ENCODE measurements at regions not wholly inside any gene's neighbourhood (a gene's known extent, or its start where the extent isn't known, plus 50 kb on each side); places are given as distances from the start of the nearest gene placed in this dataset.

GRCh38 chr6:106805771-106806170 is 168.8 kb downstream of the CD24 start:
- Histone ChIP-seq H2BK120ac (ENCODE audit: low read depth, low read length) (no peak overlapping the region), H3K4me2 (ENCODE audit: insufficient read depth, low read length, poor library complexity, severe bottlenecking) (no peak overlapping the region), H3K27me3 (ENCODE audit: control insufficient read depth in 3 of 3, insufficient read depth in 3 of 3, low read depth in 1 of 3, low read length in 3 of 3) (no peaks in the 10 kb centered on the region), H4K91ac (ENCODE audit: low read depth, low read length, poor library complexity) (no peak overlapping the region), H2AK5ac (ENCODE audit: low read depth, low read length) (no peak overlapping the region), H2BK5ac (ENCODE audit: low read length) (no peak overlapping the region), H3K4ac (ENCODE audit: low read length) (no peak overlapping the region), H3K27ac (replicated peaks; ENCODE audit: low read length) (no peak overlapping the region), H3K79me1 (ENCODE audit: low read depth, low read length) (no peaks in the 10 kb centered on the region), H3K23ac (ENCODE audit: low read depth, low read length, poor library complexity) (no peak overlapping the region), H2BK12ac (ENCODE audit: low read length) (no peak overlapping the region), H2AFZ (ENCODE audit: low read length) (no peak overlapping the region), H3K36me3 (replicated peaks in 1 of 2; ENCODE audit: control insufficient read depth in 2 of 2, insufficient read depth in 2 of 2, low read length in 2 of 2) (peaks cover 0 to 1% of the 10 kb centered on the region in 2 donors), H3K9ac (ENCODE audit: low read depth, low read length, poor library complexity) (no peak overlapping the region), H3K14ac (ENCODE audit: low read length) (no peak overlapping the region), H3K4me3 (ENCODE audit: low read length in 2 of 2) (no peak overlapping the region), H2BK15ac (ENCODE audit: low read length) (no peak overlapping the region), H4K8ac (ENCODE audit: low read depth, low read length) (no peak overlapping the region), H3K4me1 (ENCODE audit: control insufficient read depth in 2 of 2, insufficient read depth in 1 of 2, low read depth in 1 of 2, low read length in 2 of 2) (peaks cover 7 to 14% of the 10 kb centered on the region in 2 donors), H3K9me3 (replicated peaks in 1 of 2; ENCODE audit: control insufficient read depth in 2 of 2, insufficient read depth in 1 of 2, low read depth in 1 of 2, low read length in 2 of 2) (peaks cover 4 to 6% of the 10 kb centered on the region in 2 donors), H3K18ac (ENCODE audit: low read length) (peak overlapping the region; percentile 36)
- no peak for DNase-seq (ENCODE audit: low spot score)
- no CpG with 5 or more reads among the region's 27 CpGs for WGBS, 2 donors (ENCODE audit: extremely low coverage in 2 of 2, insufficient read length in 2 of 2, insufficient replicate concordance in 1 of 2)

- Histone ChIP-seq H2BK15ac (ENCODE audit: low read length) (no peak overlapping the region), H3K27me3 (ENCODE audit: control insufficient read depth in 3 of 3, insufficient read depth in 3 of 3, low read depth in 1 of 3, low read length in 3 of 3) (no peaks in the 10 kb centered on the region), H2BK5ac (ENCODE audit: low read length) (no peak overlapping the region), H3K14ac (ENCODE audit: low read length) (no peak overlapping the region), H3K27ac (replicated peaks; ENCODE audit: low read length) (no peak overlapping the region), H2AK5ac (ENCODE audit: low read depth, low read length) (no peak overlapping the region), H3K4me2 (ENCODE audit: insufficient read depth, low read length, poor library complexity, severe bottlenecking) (no peak overlapping the region), H3K36me3 (replicated peaks in 1 of 2; ENCODE audit: control insufficient read depth in 2 of 2, insufficient read depth in 2 of 2, low read length in 2 of 2) (peaks cover 0 to 1% of the 10 kb centered on the region in 2 donors), H3K4me1 (ENCODE audit: control insufficient read depth in 2 of 2, insufficient read depth in 1 of 2, low read depth in 1 of 2, low read length in 2 of 2) (peaks cover 9 to 14% of the 10 kb centered on the region in 2 donors), H2BK12ac (ENCODE audit: low read length) (no peak overlapping the region), H3K18ac (ENCODE audit: low read length) (no peak overlapping the region), H4K91ac (ENCODE audit: low read depth, low read length, poor library complexity) (no peak overlapping the region), H3K4ac (ENCODE audit: low read length) (no peak overlapping the region), H3K79me1 (ENCODE audit: low read depth, low read length) (no peaks in the 10 kb centered on the region), H2AFZ (ENCODE audit: low read length) (peak overlapping the region; percentile 81), H3K9me3 (replicated peaks in 1 of 2; ENCODE audit: control insufficient read depth in 2 of 2, insufficient read depth in 1 of 2, low read depth in 1 of 2, low read length in 2 of 2) (peaks cover 4 to 6% of the 10 kb centered on the region in 2 donors), H3K9ac (ENCODE audit: low read depth, low read length, poor library complexity) (no peak overlapping the region), H3K4me3 (ENCODE audit: low read length in 2 of 2) (peak overlapping the region in 1 of 2 donors; percentile 27), H3K23ac (ENCODE audit: low read depth, low read length, poor library complexity) (no peak overlapping the region), H4K8ac (ENCODE audit: low read depth, low read length) (no peak overlapping the region), H2BK120ac (ENCODE audit: low read depth, low read length) (no peak overlapping the region)
- no peak for DNase-seq (ENCODE audit: low spot score)
- WGBS, 2 donors (ENCODE audit: extremely low coverage in 2 of 2, insufficient read length in 2 of 2, insufficient replicate concordance in 1 of 2) = no CpG with 5 or more reads among the region's 7 CpGs
These were observed 169.9 kb downstream of the CD24 start for GRCh38 chr6:106804346-106805335.

GRCh38 chr6:106803188-106803587 is 171.3 kb downstream of the CD24 start:
- H2BK120ac ChIP-seq (ENCODE audit: low read depth, low read length) = no peak overlapping the region
- no peak overlapping the region for H3K4me3 ChIP-seq (ENCODE audit: low read length in 2 of 2)
- H3K27ac ChIP-seq (replicated peaks; ENCODE audit: low read length) = no peak overlapping the region
- no peak overlapping the region for H4K8ac ChIP-seq (ENCODE audit: low read depth, low read length)
- H3K4me1 ChIP-seq (ENCODE audit: control insufficient read depth in 2 of 2, insufficient read depth in 1 of 2, low read depth in 1 of 2, low read length in 2 of 2) = peaks cover 13 to 14% of the 10 kb centered on the region in 2 donors
- no peak overlapping the region for H3K4me2 ChIP-seq (ENCODE audit: insufficient read depth, low read length, poor library complexity, severe bottlenecking)
- no peak overlapping the region for H3K14ac ChIP-seq (ENCODE audit: low read length)
- no peaks in the 10 kb centered on the region for H3K27me3 ChIP-seq (ENCODE audit: control insufficient read depth in 3 of 3, insufficient read depth in 3 of 3, low read depth in 1 of 3, low read length in 3 of 3)
- no peak for DNase-seq (ENCODE audit: low spot score)
- no peak overlapping the region for H3K18ac ChIP-seq (ENCODE audit: low read length)
- H2BK12ac ChIP-seq (ENCODE audit: low read length) = no peak overlapping the region
- H3K79me1 ChIP-seq (ENCODE audit: low read depth, low read length) = no peaks in the 10 kb centered on the region
- H3K36me3 ChIP-seq (replicated peaks in 1 of 2; ENCODE audit: control insufficient read depth in 2 of 2, insufficient read depth in 2 of 2, low read length in 2 of 2) = no peaks in the 10 kb centered on the region
- no peak overlapping the region for H3K9ac ChIP-seq (ENCODE audit: low read depth, low read length, poor library complexity)
- peaks cover 0 to 4% of the 10 kb centered on the region in 2 donors for H3K9me3 ChIP-seq (replicated peaks in 1 of 2; ENCODE audit: control insufficient read depth in 2 of 2, insufficient read depth in 1 of 2, low read depth in 1 of 2, low read length in 2 of 2)
- no peak overlapping the region for H2AK5ac ChIP-seq (ENCODE audit: low read depth, low read length)
- no peak overlapping the region for H3K4ac ChIP-seq (ENCODE audit: low read length)
- H2BK5ac ChIP-seq (ENCODE audit: low read length) = no peak overlapping the region
- no peak overlapping the region for H2BK15ac ChIP-seq (ENCODE audit: low read length)
- H4K91ac ChIP-seq (ENCODE audit: low read depth, low read length, poor library complexity) = no peak overlapping the region
- no CpG with 5 or more reads among the region's 1 CpG for WGBS, 2 donors (ENCODE audit: extremely low coverage in 2 of 2, insufficient read length in 2 of 2, insufficient replicate concordance in 1 of 2)
- no peak overlapping the region for H3K23ac ChIP-seq (ENCODE audit: low read depth, low read length, poor library complexity)
- no peak overlapping the region for H2AFZ ChIP-seq (ENCODE audit: low read length)

GRCh38 chr6:106802139-106802538 is 172.4 kb downstream of the CD24 start:
- no peaks in the 10 kb centered on the region for H3K36me3 ChIP-seq (replicated peaks in 1 of 2; ENCODE audit: control insufficient read depth in 2 of 2, insufficient read depth in 2 of 2, low read length in 2 of 2)
- H3K27me3 ChIP-seq (ENCODE audit: control insufficient read depth in 3 of 3, insufficient read depth in 3 of 3, low read depth in 1 of 3, low read length in 3 of 3) = peaks cover 0 to under 1% (median 0%) of the 10 kb centered on the region in 3 experiments
- no peak overlapping the region for H2BK120ac ChIP-seq (ENCODE audit: low read depth, low read length)
- no peak overlapping the region for H2AK5ac ChIP-seq (ENCODE audit: low read depth, low read length)
- no peaks in the 10 kb centered on the region for H3K79me1 ChIP-seq (ENCODE audit: low read depth, low read length)
- no peak overlapping the region for H3K23ac ChIP-seq (ENCODE audit: low read depth, low read length, poor library complexity)
- H2AFZ ChIP-seq (ENCODE audit: low read length) = peak overlapping the region; percentile 51
- no peak overlapping the region for H3K14ac ChIP-seq (ENCODE audit: low read length)
- no peak overlapping the region for H3K4ac ChIP-seq (ENCODE audit: low read length)
- no peak overlapping the region for H2BK5ac ChIP-seq (ENCODE audit: low read length)
- H3K9ac ChIP-seq (ENCODE audit: low read depth, low read length, poor library complexity) = no peak overlapping the region
- no peak overlapping the region for H3K27ac ChIP-seq (replicated peaks; ENCODE audit: low read length)
- H3K4me2 ChIP-seq (ENCODE audit: insufficient read depth, low read length, poor library complexity, severe bottlenecking) = no peak overlapping the region
- H4K91ac ChIP-seq (ENCODE audit: low read depth, low read length, poor library complexity) = no peak overlapping the region
- no peak overlapping the region for H2BK12ac ChIP-seq (ENCODE audit: low read length)
- H3K4me1 ChIP-seq (ENCODE audit: control insufficient read depth in 2 of 2, insufficient read depth in 1 of 2, low read depth in 1 of 2, low read length in 2 of 2) = peaks cover 13 to 14% of the 10 kb centered on the region in 2 donors
- no peak overlapping the region for H3K18ac ChIP-seq (ENCODE audit: low read length)
- DNase-seq (ENCODE audit: low spot score) = no peak
- no CpG with 5 or more reads among the region's 5 CpGs for WGBS, 2 donors (ENCODE audit: extremely low coverage in 2 of 2, insufficient read length in 2 of 2, insufficient replicate concordance in 1 of 2)
- no peak overlapping the region for H2BK15ac ChIP-seq (ENCODE audit: low read length)
- no peaks in the 10 kb centered on the region for H3K9me3 ChIP-seq (replicated peaks in 1 of 2; ENCODE audit: control insufficient read depth in 2 of 2, insufficient read depth in 1 of 2, low read depth in 1 of 2, low read length in 2 of 2)
- H3K4me3 ChIP-seq (ENCODE audit: low read length in 2 of 2) = no peak overlapping the region
- H4K8ac ChIP-seq (ENCODE audit: low read depth, low read length) = no peak overlapping the region

Measured in neuronal stem cell (in vitro differentiated cells).